Retinal pigment epithelial cell (primary cell): ENCODE measurements at regions not wholly inside any gene's neighbourhood (a gene's known extent, or its start where the extent isn't known, plus 50 kb on each side); places are given as distances from the start of the nearest gene placed in this dataset.

Experiments
- DNase-seq: peaks from one replicate; pipeline ENCODE4 v3.0.0-alpha.2; 2010; ENCODE audit warnings: low read depth
- H3K4me3 ChIP-seq: 2 replicates; pipeline ENCODE4 v1.5.1; 2011; ENCODE audit warnings: mild to moderate bottlenecking, low read length, control low read depth, moderate library complexity
- TF ChIP-seq, protein P1 (sequence below): conservative IDR thresholded peaks from 2 replicates; pipeline ENCODE4 v1.5.1; 2011; ENCODE audit warnings: low read depth, low read length, control low read depth, inconsistent platforms

DNA sequence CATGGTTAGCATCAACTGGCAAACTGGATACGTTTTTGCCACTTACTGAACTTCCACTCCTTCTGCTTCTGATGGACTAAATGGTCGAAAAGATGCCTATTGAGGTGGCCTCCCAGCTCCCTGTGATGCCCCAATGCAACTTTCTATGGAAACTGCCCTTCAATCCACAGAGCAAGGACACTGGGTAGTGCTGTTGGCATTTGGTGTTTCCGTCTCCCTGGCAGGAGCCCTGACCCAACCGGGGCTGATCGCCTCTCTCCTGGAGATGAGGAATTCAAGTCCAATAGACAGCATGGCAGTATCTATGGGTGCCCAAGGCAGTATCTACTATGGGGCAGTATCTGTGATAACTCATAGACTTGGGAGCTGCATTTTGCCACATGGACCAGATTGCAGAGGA, 116.3 kb upstream of the IRX3 start:
- TF ChIP-seq, protein P1, sequence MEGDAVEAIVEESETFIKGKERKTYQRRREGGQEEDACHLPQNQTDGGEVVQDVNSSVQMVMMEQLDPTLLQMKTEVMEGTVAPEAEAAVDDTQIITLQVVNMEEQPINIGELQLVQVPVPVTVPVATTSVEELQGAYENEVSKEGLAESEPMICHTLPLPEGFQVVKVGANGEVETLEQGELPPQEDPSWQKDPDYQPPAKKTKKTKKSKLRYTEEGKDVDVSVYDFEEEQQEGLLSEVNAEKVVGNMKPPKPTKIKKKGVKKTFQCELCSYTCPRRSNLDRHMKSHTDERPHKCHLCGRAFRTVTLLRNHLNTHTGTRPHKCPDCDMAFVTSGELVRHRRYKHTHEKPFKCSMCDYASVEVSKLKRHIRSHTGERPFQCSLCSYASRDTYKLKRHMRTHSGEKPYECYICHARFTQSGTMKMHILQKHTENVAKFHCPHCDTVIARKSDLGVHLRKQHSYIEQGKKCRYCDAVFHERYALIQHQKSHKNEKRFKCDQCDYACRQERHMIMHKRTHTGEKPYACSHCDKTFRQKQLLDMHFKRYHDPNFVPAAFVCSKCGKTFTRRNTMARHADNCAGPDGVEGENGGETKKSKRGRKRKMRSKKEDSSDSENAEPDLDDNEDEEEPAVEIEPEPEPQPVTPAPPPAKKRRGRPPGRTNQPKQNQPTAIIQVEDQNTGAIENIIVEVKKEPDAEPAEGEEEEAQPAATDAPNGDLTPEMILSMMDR = no peak
- H3K4me3 ChIP-seq = no peak overlapping the region
- no peak for DNase-seq

DNA sequence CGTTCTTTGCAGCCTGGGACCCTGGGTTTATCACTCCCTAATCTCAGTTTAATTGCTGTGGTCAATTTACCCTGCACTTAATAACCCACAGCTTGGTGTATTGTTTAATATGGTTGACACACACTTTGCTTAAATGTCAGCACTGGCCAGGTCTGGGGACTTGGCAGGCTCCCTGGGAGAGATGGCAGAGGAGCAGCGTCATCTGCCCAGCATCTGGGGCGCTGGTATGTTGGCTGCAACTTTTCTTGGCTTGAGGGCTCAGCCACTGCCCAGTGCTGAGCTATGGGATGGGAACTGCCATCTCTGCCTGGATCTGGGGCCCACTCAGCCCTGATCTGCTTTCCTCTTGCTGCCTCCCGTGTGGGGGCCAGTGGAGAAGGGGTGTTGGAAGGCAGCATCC, 115.7 kb upstream of the IRX3 start:
- no peak overlapping the region for H3K4me3 ChIP-seq
- TF ChIP-seq, protein P1 = no peak
- no peak for DNase-seq

GRCh38 chr16:54400261-54400660, 113.7 kb upstream of the IRX3 start:
- DNase-seq = no peak
- TF ChIP-seq, protein P1 = no peak
- H3K4me3 ChIP-seq = no peak overlapping the region

- no peak for DNase-seq
- H3K4me3 ChIP-seq = no peak overlapping the region
- TF ChIP-seq, protein P1 = no peak
Measured at GRCh38 chr16:54398986-54399385, 112.4 kb upstream of the IRX3 start.

- no peak overlapping the region for H3K4me3 ChIP-seq
- TF ChIP-seq, protein P1 = no peak
- no peak for DNase-seq
Measured at GRCh38 chr16:54397838-54398237, 111.3 kb upstream of the IRX3 start.

DNA sequence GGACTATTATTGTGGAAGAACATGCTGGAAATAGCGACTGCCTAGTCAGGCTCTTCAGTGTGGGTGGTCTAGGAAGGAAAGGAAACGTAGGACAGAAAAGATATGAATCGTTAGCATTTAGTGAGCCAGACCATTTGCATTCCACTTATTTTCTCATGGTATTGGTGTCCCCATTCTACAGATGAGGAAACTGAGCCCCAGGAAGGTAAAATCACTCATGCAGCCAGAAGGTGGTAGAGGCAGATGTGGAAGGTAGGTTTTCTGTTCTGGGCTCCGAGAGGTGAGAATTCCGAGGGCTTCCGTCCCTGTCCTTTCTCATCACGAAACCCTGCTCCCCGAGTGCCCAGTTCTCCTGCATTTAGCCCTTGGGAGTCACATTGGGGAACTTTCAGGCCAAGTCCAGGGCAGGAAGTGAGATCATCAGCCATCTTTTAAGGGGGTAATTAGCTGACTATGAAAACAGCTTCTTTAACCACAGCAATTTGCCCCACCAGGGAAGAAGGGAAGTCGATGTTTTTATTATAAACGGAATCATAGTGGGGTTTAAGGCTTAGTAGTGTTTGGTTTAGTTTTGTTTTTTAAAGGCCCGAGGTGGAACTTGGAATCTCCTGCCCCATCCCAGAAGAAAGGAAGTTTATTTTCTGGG, 110.7 kb upstream of the IRX3 start:
- DNase-seq = no peak
- H3K4me3 ChIP-seq = no peak overlapping the region
- TF ChIP-seq, protein P1 = no peak

GRCh38 chr16:54389836-54390494, 103.4 kb upstream of the IRX3 start:
- TF ChIP-seq, protein P1 = no peak
- DNase-seq = no peak
- H3K4me3 ChIP-seq = no peak overlapping the region
